Progenitor cell of endocrine pancreas (in vitro differentiated cells): ENCODE measurements at regions not wholly inside any gene's neighbourhood (a gene's known extent, or its start where the extent isn't known, plus 50 kb on each side); places are given as distances from the start of the nearest gene placed in this dataset.

Source experiments
- DNase-seq: peaks from one replicate; pipeline ENCODE4 v3.0.0; 2021; ENCODE audit warnings: low spot score; ENCODE audit not compliant: unreplicated experiment
- H3K27ac Mint-ChIP-seq: 2 replicates; pipeline ENCODE4 v1.8.0; 2021; ENCODE audit warnings: mild to moderate bottlenecking, moderate library complexity, mixed read lengths
- H3K27me3 Mint-ChIP-seq: 2 replicates; pipeline ENCODE4 v1.8.0; 2021; ENCODE audit warnings: mixed read lengths
- H3K36me3 Mint-ChIP-seq: 2 replicates; pipeline ENCODE4 v1.8.0; 2022; ENCODE audit warnings: mixed read lengths; ENCODE audit not compliant: insufficient read depth
- H3K4me1 Mint-ChIP-seq: 2 replicates; pipeline ENCODE4 v1.8.0; 2021; ENCODE audit warnings: low read depth, mixed read lengths
- H3K4me3 Mint-ChIP-seq: 2 replicates; pipeline ENCODE4 v1.8.0; 2021; ENCODE audit warnings: low read depth, mild to moderate bottlenecking, moderate library complexity, mixed read lengths
- H3K9me3 Mint-ChIP-seq: 2 replicates; pipeline ENCODE4 v1.8.0; 2021; ENCODE audit warnings: low read depth, mixed read lengths
- CTCF ChIP-seq: fragments of 200-600 bp; sonication (generic); IDR thresholded peaks from one replicate; pipeline ENCODE4 v1.5.0; 2021; ENCODE audit warnings: antibody characterized with exemption, mild to moderate bottlenecking; ENCODE audit not compliant: unreplicated experiment

GRCh38 chr1:193754732-193755427 is 568.5 kb upstream of the B3GALT2 start:
- H3K9me3 Mint-ChIP-seq, result peaks cover 8% of the 10 kb centered on the region
- H3K4me1 Mint-ChIP-seq, result peaks cover 3% of the 10 kb centered on the region
- no peak overlapping the region for H3K4me3 Mint-ChIP-seq
- no peak overlapping the region for H3K27ac Mint-ChIP-seq
- no peaks in the 10 kb centered on the region for H3K27me3 Mint-ChIP-seq
- H3K36me3 Mint-ChIP-seq, result peaks cover 1% of the 10 kb centered on the region
- TF ChIP-seq CTCF, result no peak
- DNase-seq, result no peak

GRCh38 chr1:193754151-193754550 is 567.7 kb upstream of the B3GALT2 start:
- no peak overlapping the region for H3K4me3 Mint-ChIP-seq
- no peaks in the 10 kb centered on the region for H3K27me3 Mint-ChIP-seq
- no peak for TF ChIP-seq CTCF
- peaks cover 3% of the 10 kb centered on the region for H3K4me1 Mint-ChIP-seq
- peaks cover 1% of the 10 kb centered on the region for H3K36me3 Mint-ChIP-seq
- H3K9me3 Mint-ChIP-seq, result peaks cover 8% of the 10 kb centered on the region
- no peak for DNase-seq
- H3K27ac Mint-ChIP-seq, result no peak overlapping the region

GRCh38 chr1:193753038-193753756 is 566.8 kb upstream of the B3GALT2 start:
- peaks cover 8% of the 10 kb centered on the region for H3K9me3 Mint-ChIP-seq
- H3K36me3 Mint-ChIP-seq, result peaks cover 1% of the 10 kb centered on the region
- TF ChIP-seq CTCF, result no peak
- no peak for DNase-seq
- no peaks in the 10 kb centered on the region for H3K27me3 Mint-ChIP-seq
- H3K27ac Mint-ChIP-seq, result no peak overlapping the region
- H3K4me1 Mint-ChIP-seq, result peaks cover 3% of the 10 kb centered on the region
- H3K4me3 Mint-ChIP-seq, result no peak overlapping the region

- Mint-ChIP-seq H3K36me3 (no peaks in the 10 kb centered on the region), H3K4me1 (peaks cover 3% of the 10 kb centered on the region)
Measured at GRCh38 chr1:193749868-193750267, 563.5 kb upstream of the B3GALT2 start.

GRCh38 chr1:193747579-193747978 is 561.2 kb upstream of the B3GALT2 start:
- DNase-seq, result no peak
- TF ChIP-seq CTCF, result no peak
- Mint-ChIP-seq H3K9me3 (no peaks in the 10 kb centered on the region), H3K4me1 (no peaks in the 10 kb centered on the region), H3K27me3 (no peaks in the 10 kb centered on the region), H3K4me3 (no peak overlapping the region), H3K27ac (no peak overlapping the region), H3K36me3 (no peaks in the 10 kb centered on the region)

More at GRCh38 chr1:193749868-193750267, 563.5 kb upstream of the B3GALT2 start:
- TF ChIP-seq CTCF, result no peak
- Mint-ChIP-seq H3K27me3 (no peaks in the 10 kb centered on the region), H3K9me3 (no peaks in the 10 kb centered on the region), H3K4me3 (no peak overlapping the region), H3K27ac (no peak overlapping the region)
- no peak for DNase-seq
